ENCODE measurements at regions not wholly inside any gene's neighbourhood (a gene's known extent, or its start where the extent isn't known, plus 50 kb on each side); places are given as distances from the start of the nearest gene placed in this dataset.

GRCh38 chr20:23299673-23300050 lies 50.9 kb upstream of the NXT1 start:
- TF ChIP-seq CTCF (IDR thresholded peaks at IDR 0.05; ENCODE audit: poor library complexity, severe bottlenecking) = no peak
- H3K9me3 ChIP-seq (ENCODE audit: severe bottlenecking) = no peaks in the 10 kb centered on the region
- DNase-seq (ENCODE audit: low spot score) (peak; percentile 43), ATAC-seq (ENCODE audit: low read depth) (no peak)
- no peaks in the 10 kb centered on the region for H3K4me1 ChIP-seq (ENCODE audit: insufficient read depth, poor library complexity, severe bottlenecking)
- no peak overlapping the region for H3K27ac ChIP-seq (ENCODE audit: poor library complexity, severe bottlenecking)
- H3K36me3 ChIP-seq (ENCODE audit: low read depth) = no peaks in the 10 kb centered on the region
- H3K27me3 ChIP-seq (ENCODE audit: insufficient read depth, poor library complexity, severe bottlenecking) = no peaks in the 10 kb centered on the region
- H3K4me3 ChIP-seq (ENCODE audit: severe bottlenecking) = no peak overlapping the region

- TF ChIP-seq CTCF (IDR thresholded peaks at IDR 0.05; ENCODE audit: poor library complexity, severe bottlenecking) = no peak
- Histone ChIP-seq H3K9me3 (ENCODE audit: severe bottlenecking) (no peaks in the 10 kb centered on the region), H3K4me3 (ENCODE audit: severe bottlenecking) (no peak overlapping the region), H3K27me3 (ENCODE audit: insufficient read depth, poor library complexity, severe bottlenecking) (no peaks in the 10 kb centered on the region), H3K27ac (ENCODE audit: poor library complexity, severe bottlenecking) (no peak overlapping the region), H3K36me3 (ENCODE audit: low read depth) (no peaks in the 10 kb centered on the region), H3K4me1 (ENCODE audit: insufficient read depth, poor library complexity, severe bottlenecking) (no peaks in the 10 kb centered on the region)
- ATAC-seq (ENCODE audit: low read depth) = no peak
- DNase-seq (ENCODE audit: low spot score) = peak; percentile 42
Observed at GRCh38 chr20:23298926-23299672, 51.5 kb upstream of the NXT1 start.

- TF ChIP-seq CTCF (IDR thresholded peaks at IDR 0.05; ENCODE audit: poor library complexity, severe bottlenecking) = no peak
- DNase-seq (ENCODE audit: low spot score) = no peak
- no peaks in the 10 kb centered on the region for H3K36me3 ChIP-seq (ENCODE audit: low read depth)
- peak; percentile 23; the same call in 1 of the 3 replicates for ATAC-seq (ENCODE audit: low read depth)
- H3K9me3 ChIP-seq (ENCODE audit: severe bottlenecking) = no peaks in the 10 kb centered on the region
- no peaks in the 10 kb centered on the region for H3K4me1 ChIP-seq (ENCODE audit: insufficient read depth, poor library complexity, severe bottlenecking)
- H3K27me3 ChIP-seq (ENCODE audit: insufficient read depth, poor library complexity, severe bottlenecking) = no peaks in the 10 kb centered on the region
- no peak overlapping the region for H3K4me3 ChIP-seq (ENCODE audit: severe bottlenecking)
- no peak overlapping the region for H3K27ac ChIP-seq (ENCODE audit: poor library complexity, severe bottlenecking)
Observed at GRCh38 chr20:23298155-23298554, 52.4 kb upstream of the NXT1 start.

GRCh38 chr20:23296841-23297701 lies 53.5 kb upstream of the NXT1 start:
- DNase-seq (ENCODE audit: low spot score) (peak; percentile 36), ATAC-seq (ENCODE audit: low read depth) (no peak)
- Histone ChIP-seq H3K4me3 (ENCODE audit: severe bottlenecking) (no peak overlapping the region), H3K9me3 (ENCODE audit: severe bottlenecking) (no peaks in the 10 kb centered on the region), H3K36me3 (ENCODE audit: low read depth) (no peaks in the 10 kb centered on the region), H3K4me1 (ENCODE audit: insufficient read depth, poor library complexity, severe bottlenecking) (no peaks in the 10 kb centered on the region), H3K27ac (ENCODE audit: poor library complexity, severe bottlenecking) (no peak overlapping the region), H3K27me3 (ENCODE audit: insufficient read depth, poor library complexity, severe bottlenecking) (no peaks in the 10 kb centered on the region)
- TF ChIP-seq CTCF (IDR thresholded peaks at IDR 0.05; ENCODE audit: poor library complexity, severe bottlenecking) = no peak

Data from RWPE2 (cell line).